LoVo (cell line): ENCODE measurements at regions not wholly inside any gene's neighbourhood (a gene's known extent, or its start where the extent isn't known, plus 50 kb on each side); places are given as distances from the start of the nearest gene placed in this dataset.

ENCODE experiments used
- DNase-seq: peaks from one replicate; pipeline ENCODE4 v3.0.0-alpha.2; 2016; ENCODE audit warnings: low spot score

DNA sequence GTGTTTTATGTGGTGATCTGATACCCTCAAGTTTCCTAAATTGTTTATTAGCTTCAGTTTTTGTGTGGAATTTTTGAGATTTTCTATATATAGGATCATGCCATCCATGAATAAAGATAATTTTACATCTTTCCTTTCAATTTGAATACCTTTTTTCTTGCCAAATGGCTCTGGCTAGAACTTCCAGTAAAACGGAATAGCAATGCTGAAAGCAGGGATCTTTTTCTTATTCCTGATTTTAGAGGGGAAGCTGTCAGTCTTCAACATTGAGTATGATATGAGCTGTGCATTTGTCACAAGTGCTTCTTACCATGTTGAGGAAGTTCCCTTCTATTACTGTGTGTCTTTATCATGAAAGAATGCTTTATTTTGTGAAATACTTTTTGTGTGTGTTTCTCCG, 618.8 kb downstream of the FGF9 start:
- DNase-seq: no peak

DNA sequence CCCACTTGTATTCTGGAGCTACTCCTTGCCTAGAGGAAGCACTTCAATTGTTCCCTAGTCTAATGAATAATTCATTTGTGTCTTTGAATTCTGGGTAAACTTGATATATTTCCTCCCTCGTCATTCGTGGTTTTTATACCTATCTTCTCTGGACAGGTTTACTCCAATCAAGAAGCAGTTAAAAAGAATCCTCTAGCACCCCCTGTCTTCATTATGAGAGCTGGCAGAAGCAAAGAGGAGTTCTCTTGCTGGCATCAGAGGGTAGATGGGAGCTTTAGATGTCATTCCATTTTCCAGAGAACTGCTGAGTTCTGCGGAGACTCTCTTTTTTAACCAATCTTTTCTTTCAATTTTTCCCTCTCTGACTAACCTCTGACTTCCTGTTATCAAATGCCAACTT, 627.7 kb downstream of the FGF9 start:
- no peak for DNase-seq

DNA sequence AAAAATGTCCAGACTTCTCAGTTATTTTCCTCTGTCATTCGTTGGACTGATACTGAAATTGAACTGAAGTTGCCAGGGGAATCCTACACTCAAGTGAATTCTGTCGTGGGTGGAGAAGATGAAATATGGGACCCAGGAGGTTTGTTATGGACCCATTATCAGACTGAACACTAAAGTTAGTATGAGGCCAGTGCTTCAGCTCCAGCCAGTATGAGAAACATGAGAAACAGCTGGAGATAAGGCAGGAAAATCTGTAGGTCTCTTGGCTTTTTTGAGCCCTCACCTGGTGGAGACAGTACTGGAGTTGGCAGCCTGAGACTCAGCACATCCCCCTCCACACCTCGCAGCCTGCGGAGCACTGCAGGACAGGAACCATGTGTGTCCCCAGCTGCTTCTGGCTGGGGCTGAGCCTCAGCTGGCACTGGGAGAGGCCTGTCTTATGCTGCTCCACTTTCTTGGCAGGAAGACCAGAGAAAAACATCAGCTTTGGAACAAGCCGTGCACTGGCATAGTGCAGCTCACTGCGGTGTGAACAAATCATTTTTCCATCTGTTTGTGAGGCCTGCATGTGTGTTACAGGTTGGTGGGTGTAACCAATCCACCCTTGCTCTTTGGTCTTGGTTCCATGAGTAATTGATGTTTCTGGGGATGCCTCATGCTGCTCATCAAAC, 641.0 kb downstream of the FGF9 start:
- DNase-seq: no peak

DNA sequence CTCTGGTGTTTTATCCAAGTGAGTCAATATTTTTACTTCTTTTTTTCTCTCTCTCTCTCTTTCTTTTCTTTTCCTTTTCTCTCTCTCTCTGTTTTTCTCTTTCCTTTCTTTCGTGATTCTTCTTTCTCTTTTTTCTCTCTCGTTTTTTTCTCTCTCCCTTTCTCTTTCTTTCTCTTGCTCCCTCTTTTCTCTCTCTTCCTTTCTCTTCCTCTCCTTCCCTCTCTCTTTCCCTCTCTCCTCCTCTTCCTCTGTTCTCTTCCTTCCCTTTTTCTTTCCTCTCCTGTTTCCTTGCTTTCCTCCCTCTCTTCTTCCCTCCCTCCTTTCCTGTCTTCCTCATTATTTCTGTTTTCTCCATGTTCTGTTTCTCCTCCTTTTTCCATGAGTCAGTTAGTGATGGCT, 641.5 kb downstream of the FGF9 start:
- no peak for DNase-seq

DNA sequence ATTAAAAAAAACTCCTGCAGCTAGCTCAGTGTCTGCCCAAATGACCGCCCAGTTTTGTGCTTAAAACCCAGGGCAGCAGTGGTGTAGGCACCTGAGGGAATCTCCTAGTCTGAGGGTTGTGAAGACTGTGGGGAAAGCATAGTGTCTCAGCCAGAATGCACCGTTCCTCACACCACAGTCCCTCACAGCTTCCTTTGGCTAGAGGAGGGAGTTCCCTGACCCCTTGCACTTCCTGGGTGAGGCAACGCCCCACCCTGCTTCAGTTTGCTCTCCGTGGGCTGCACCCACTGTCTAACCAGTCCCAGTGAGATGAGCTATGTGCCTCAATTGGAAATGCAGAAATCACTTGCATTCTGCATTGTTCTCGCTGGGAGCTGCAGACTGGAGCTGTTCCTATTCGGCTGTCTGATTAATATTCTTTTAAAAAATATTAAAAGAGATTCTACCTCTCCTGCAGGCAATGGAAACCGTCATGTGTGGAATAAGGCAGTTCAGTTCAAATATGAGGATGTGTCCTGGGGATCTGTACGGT, 645.7 kb downstream of the FGF9 start:
- no peak for DNase-seq

DNA sequence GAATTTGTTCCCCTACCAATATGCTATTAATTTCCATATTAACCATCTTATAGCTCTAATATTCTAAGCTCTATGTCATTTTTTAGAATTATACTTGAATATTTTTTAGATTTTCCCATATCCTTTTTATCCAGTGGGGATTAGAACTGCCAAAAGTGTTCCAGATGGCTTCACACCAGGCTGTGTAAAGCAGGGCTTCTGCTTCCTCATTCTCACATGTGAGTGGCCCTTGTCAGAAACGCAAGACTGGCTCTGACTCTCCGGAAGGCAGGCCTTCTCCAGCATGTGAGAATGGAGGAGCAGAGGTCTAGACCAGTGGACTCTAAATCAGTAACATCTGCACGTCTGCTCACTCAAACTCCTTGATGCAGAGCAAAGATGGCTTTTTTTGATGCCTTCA, 650.1 kb downstream of the FGF9 start:
- DNase-seq: no peak

DNA sequence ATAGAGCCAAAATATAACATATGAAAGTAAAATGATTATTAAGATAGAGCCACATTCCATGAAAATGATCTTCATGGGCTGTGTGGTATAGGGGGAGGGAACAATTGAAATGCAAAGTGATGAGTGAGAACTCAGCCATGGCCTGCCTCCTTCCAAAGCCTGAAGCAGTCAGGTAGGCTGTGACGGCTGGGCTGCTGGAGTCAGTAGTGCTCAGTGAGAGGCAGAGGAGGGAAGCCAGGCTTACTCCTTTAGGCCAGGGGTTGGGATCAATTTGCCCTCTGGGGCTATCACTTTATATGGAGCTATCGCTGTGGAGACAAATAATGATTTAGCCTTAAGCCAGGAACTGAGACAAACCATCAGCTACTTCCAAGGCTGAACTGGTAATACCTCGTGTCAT, 654.9 kb downstream of the FGF9 start:
- no peak for DNase-seq

DNA sequence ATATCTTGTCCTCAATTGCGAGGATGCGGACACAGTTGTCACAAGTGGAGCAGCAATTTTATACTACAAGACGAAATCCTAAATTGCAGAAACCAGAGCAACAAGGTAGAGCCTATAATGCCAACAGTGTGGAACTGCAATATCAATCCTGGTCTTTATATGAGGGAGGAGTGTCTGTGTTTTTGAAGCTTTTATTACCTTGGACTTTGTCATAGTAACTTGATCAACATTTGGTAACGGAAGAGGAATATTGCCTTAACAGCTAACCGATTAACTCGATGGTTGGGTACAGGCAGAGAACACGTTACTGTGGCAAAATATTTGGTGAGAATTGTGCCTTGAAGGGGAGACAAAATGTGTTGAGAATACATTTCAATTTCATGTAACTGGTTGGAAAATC, 661.5 kb downstream of the FGF9 start:
- DNase-seq: no peak

DNA sequence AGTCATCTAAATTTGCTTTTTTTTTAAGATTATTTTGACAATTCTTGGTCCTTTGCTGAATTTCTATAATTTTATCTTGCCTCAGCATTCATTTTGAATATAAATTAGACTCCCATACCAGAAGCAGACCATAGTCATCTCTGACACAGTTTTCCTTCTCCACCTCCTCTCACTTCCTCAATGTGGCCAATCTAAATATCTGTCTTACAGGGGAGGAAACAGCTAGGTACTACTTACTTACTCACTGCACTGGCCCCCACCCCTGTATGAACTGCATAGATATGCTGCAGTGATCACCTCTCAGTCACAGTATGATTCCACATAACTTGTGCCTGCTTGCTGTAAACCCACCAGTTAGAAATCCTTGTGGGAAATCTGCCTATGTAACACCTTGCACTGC, 665.6 kb downstream of the FGF9 start:
- no peak for DNase-seq

DNA sequence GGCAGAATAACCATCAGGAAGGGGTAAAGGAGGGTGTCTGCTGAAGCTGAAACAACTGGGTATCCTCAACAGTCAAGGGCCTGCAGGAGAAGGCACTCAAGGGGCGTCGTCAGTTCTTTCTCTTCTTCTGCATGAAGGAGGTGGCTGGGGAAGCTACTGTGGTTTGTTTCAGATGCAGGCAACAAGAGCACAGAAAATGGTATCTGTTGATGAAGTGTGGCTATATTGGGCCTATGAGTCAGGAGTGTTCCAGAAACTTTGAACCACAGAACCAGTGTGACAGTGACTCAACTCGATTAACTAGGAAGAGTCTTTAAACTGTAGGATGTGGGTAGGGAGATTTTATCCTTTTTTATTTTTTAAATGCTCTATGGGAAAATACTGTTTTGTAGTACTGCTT, 686.3 kb downstream of the FGF9 start:
- DNase-seq: peak; percentile 18

DNA sequence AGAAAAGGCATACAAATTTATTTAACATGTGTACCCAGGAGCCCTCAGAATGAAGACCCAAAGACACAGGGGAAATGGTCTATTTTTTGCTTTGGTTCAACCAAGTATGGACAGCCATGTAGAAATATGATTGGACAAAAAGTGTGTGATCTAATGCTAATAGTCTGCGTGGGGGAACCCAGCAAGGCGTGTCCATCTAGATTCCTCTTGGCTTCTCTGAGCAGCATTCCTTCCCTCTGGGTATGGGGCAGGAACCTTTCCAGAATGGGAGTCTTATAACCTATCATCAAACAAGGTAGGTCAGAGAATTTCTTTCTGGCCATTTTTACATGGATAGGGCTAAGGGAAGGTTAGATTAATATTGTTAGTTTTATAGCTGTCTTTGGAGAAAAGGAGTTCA, 698.2 kb downstream of the FGF9 start:
- DNase-seq: no peak

DNA sequence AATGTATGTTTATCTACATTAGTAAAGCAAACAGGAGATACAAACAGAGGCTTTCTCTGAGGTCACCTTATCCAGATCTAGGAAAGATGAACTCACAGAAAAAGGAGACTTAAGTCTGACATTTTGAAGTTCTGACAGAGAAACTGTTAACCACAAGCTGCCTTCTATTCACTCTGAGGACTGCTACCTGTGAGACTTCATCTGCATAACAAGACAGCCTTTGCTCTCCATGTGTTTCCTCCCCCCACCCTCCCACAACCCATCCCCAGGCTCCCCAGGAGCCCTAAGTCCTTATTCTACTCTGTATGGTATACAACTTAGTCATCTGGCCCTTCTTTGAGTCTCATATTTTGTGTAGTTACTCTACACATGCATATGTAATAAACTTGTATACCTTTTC, 699.0 kb downstream of the FGF9 start:
- no peak for DNase-seq

DNA sequence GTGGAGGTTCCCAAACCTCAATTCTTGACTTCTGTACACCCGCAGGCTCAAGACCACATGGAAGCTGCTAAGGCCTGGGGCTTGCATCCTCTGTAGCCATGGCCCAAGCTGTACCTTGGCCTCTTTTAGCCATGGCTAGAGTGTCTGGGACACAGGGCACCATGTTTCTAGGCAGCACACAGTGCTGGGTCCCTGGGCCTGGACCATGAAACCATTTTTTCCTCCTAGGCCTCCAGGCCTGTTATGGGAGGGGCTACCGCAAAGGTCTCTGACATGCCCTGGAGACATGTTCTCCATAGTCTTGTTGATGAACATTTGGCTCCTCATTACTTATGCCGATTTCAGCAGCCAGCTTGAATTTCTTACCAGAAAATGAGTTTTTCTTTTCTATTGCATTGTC, 701.4 kb downstream of the FGF9 start:
- DNase-seq: no peak

DNA sequence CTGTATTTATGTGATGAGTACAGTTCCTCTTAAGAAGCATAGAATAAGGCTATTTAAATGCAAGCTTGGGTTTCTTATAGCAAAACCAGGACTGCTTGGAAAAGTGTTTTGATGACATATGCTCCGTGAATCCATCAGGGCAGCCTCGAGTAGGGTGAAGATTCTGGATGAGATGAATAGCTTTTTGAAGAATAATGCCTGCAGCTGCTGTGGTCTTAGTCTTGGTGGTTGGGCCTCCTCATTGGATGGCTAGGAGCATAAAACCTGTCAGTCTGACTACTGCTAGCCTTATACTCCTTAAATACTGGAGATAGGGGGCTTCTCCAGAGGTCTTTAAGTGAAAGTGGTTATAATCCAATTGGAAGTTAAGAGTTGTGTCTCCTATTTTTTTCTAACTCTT, 704.3 kb downstream of the FGF9 start:
- no peak for DNase-seq

DNA sequence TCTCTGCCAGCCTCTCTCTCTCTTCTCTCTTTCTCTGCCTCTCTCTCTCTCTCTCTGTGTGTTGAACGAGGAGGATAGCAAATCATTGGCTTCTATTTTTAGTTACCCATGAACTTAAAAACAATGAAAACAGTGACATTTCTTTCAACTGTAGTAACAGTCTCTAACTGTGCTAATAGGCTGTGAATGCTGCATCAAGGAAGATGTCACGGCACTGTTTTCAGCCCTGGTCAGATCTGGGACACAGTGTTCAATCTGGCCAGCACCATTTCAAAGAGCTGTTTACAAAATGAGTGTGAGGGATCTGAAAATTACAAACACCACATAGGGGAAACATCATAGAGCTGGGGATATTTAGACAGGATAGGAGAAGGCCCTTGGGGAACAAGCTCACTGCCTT, 717.0 kb downstream of the FGF9 start:
- DNase-seq: no peak

DNA sequence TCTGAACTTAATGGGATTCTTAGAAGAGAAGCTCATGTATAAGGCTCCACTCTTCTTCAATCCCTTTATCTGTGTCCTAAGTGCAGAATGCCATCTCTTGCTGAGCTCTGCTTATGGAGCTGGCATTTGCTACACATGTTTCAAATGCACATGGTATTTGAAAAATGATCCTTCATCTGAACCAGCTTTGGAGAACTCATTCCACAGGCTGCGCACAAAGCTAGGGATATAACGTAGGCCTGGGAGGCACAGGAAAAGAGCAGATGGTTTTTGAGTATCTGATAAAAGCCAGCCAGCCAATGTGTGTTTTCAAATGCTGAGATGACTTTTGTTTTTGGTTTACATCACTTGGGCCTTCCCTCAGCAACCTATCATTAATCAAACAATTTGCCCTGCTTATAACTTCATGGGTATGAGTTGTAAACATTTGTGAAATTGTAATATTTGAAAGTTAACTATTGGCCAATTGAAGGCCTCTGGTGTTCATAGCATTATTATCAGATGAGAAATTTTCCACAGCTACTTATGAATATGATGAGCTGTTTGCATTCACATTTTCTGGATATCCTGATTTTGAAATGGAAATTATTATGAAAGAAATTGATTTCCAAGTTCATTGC, 729.0 kb downstream of the FGF9 start:
- no peak for DNase-seq

DNA sequence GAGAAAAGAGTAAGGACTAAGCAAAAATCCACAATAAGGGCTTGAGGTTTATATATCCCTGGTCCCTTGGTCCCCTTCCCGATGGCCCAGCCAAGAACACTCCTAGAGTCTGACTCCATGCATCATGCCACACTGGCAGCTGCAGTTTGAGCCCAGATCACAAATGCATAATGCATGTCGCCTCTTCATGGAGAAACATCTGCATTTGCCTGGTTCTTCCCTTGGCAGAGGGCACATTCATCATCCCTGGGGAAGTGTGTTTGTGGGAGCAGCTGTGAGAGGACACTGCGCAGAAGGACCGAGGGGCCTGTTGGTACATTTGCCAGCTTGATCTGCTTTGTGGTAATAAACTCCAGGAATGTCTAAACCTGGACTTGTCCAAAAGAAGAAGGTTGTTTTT, 731.8 kb downstream of the FGF9 start:
- no peak for DNase-seq

DNA sequence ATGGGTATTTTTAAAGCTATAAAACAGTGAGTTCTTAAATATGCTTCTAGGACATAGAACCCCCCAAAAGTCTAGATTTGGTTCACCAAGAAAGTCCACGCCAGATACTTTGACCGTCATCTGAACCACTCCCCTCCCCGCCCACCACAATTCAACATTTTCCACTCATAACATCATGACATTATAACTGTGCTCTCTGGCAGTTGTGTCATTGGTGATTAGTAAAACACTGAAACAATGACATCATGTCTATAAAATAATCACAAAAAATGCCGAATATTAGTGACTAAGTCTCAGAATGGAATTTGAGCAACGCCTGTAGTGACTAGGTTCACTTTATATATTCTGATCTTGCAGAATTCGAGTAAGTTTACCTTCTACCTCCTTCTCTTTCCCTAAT, 732.3 kb downstream of the FGF9 start:
- no peak for DNase-seq

DNA sequence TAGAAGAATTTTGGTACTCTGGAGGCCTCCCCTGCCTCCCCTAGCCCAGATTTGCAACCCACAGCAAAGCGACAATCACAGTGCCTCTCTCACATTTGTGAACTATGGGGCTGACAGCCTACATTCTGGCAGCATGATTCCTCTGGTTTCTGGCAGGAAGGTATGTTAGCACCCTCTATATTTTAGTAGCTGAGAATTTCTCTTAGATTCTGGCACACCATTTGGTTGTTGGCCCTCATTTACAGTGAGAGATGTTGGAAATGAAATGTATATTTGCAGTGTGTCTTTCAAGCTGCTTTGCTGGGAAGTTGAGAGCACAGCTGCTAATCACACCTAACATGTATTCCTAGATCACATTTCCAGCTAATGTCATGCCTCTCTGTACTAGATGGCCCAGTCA, 735.0 kb downstream of the FGF9 start:
- no peak for DNase-seq

DNA sequence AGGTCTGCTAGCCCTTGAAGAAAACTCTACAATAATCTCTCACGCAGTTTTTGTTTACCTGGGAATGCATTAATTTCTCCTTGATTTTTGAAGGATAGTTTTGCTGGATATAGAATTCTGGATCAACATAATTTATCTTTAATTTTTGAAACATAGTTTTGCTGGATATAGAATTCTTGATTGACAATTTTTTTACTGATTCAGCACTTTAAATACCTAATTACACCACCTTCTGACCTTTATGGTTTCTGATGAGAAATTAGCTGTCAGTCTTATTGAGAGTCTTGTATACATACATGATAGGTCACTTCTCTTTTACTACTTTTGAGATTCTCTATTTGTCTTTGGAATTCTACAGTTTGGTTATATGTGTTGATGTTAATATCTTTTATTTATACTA, 741.6 kb downstream of the FGF9 start:
- DNase-seq: no peak

DNA sequence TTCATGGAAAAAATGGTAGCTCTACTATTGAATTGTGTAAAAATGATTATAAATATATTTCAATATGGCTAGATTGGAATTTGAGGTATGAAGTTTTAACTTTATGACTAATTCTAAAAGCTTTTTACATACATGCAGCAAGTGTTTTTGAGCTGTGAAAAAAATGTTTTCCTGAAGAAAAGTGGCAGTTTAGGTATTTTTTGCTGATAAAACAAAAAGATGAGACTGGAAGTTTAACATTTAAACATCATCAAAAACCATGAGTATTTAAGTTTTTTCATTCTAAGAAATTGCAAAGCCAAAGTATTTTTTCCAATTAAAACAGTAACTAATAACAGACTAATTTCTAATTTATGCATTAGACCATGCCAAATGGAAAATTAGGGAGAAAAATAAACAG, 751.1 kb downstream of the FGF9 start:
- no peak for DNase-seq

DNA sequence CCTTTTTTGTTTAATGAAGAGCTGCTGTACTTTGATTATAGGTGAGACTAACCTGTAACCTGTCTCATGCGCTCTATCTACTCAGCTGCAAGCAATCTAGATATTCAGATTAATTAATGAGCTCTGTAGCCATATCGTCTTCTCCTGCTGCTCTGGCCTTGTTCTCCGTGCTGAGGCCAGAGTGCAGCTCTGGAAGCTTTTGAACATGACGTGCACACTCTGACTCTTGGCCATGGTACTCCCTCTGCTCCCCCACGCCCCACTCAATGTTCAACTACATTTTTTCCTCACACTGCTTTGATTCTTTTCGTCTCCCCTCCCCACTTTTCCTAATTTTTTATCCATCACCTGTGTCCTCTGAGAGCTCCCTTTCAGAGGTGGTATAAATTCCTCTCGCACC, 751.8 kb downstream of the FGF9 start:
- no peak for DNase-seq

DNA sequence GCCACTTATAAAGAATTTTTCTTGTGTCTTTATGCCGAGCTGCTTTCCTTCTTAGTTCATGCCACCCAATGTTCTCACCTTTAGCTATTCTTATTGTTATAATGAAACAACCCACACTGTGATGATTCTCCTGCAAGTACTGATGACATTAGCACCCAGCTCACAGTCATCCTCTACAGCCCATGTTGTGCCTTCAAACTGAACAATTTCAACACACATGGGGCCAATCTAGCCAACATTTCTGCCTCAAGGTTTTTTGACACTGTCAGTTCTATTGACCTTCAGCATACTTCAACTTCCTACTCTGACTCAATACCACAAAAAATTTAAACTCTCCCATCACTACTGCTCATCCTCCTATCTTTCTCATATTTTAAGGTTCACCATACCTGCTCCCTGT, 752.4 kb downstream of the FGF9 start:
- DNase-seq: no peak

DNA sequence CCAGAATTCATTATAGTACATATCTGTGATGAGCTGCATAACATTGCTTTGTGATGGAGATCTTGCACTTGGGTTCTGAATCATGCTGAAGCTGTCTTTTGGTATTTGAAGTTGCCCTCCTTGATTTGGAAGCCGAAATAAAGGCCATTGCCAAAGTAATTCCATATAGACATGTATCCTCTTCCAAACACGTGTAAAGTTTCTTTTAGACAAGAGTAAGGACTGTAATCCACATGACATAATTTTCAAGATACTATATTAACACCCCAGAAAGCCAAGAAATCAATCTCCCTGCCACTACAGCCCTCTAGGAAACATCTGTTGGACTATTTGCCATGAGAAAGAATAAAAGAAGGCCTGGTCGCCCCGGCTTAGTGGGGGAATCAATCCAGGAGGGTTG, 754.2 kb downstream of the FGF9 start:
- DNase-seq: no peak
